ENCODE measurements at regions not wholly inside any gene's neighbourhood (a gene's known extent, or its start where the extent isn't known, plus 50 kb on each side); places are given as distances from the start of the nearest gene placed in this dataset.

- no peak for DNase-seq (ENCODE audit: insufficient read length)
- no peak for FAIRE-seq
- no peak for TF ChIP-seq POLR2A (IDR thresholded peaks at IDR 0.05; ENCODE audit: low read depth, low read length)
- TF ChIP-seq POLR2AphosphoS5 (IDR thresholded peaks at IDR 0.05; ENCODE audit: low read depth, low read length) = no peak
- TF ChIP-seq TAF1 (IDR thresholded peaks at IDR 0.05; ENCODE audit: borderline replicate concordance, low read depth, low read length) = no peak
Measured at GRCh38 chr2:150023044-150023443, 435.5 kb upstream of the MMADHC start.

GRCh38 chr2:150020937-150021673 lies 433.5 kb upstream of the MMADHC start:
- no peak for DNase-seq (ENCODE audit: insufficient read length)
- FAIRE-seq = no peak
- no peak for TF ChIP-seq POLR2A (IDR thresholded peaks at IDR 0.05; ENCODE audit: low read depth, low read length)
- TF ChIP-seq TAF1 (IDR thresholded peaks at IDR 0.05; ENCODE audit: borderline replicate concordance, low read depth, low read length) = no peak
- no peak for TF ChIP-seq POLR2AphosphoS5 (IDR thresholded peaks at IDR 0.05; ENCODE audit: low read depth, low read length)

- TF ChIP-seq TAF1 (IDR thresholded peaks at IDR 0.05; ENCODE audit: borderline replicate concordance, low read depth, low read length) (no peak), POLR2A (IDR thresholded peaks at IDR 0.05; ENCODE audit: low read depth, low read length) (no peak), POLR2AphosphoS5 (IDR thresholded peaks at IDR 0.05; ENCODE audit: low read depth, low read length) (no peak)
- FAIRE-seq (no peak), DNase-seq (ENCODE audit: insufficient read length) (no peak)
Measured at GRCh38 chr2:150020221-150020620, 432.6 kb upstream of the MMADHC start.

GRCh38 chr2:150019063-150019462 lies 431.5 kb upstream of the MMADHC start:
- FAIRE-seq = no peak
- TF ChIP-seq TAF1 (IDR thresholded peaks at IDR 0.05; ENCODE audit: borderline replicate concordance, low read depth, low read length) (no peak), POLR2AphosphoS5 (IDR thresholded peaks at IDR 0.05; ENCODE audit: low read depth, low read length) (no peak), POLR2A (IDR thresholded peaks at IDR 0.05; ENCODE audit: low read depth, low read length) (no peak)
- no peak for DNase-seq (ENCODE audit: insufficient read length)

GRCh38 chr2:150012986-150013385 lies 425.4 kb upstream of the MMADHC start:
- DNase-seq (ENCODE audit: insufficient read length) (no peak), FAIRE-seq (no peak)
- TF ChIP-seq POLR2AphosphoS5 (IDR thresholded peaks at IDR 0.05; ENCODE audit: low read depth, low read length) (no peak), POLR2A (IDR thresholded peaks at IDR 0.05; ENCODE audit: low read depth, low read length) (no peak), TAF1 (IDR thresholded peaks at IDR 0.05; ENCODE audit: borderline replicate concordance, low read depth, low read length) (no peak)

- FAIRE-seq (no peak), DNase-seq (ENCODE audit: insufficient read length) (no peak)
- TF ChIP-seq TAF1 (IDR thresholded peaks at IDR 0.05; ENCODE audit: borderline replicate concordance, low read depth, low read length) = no peak
- no peak for TF ChIP-seq POLR2AphosphoS5 (IDR thresholded peaks at IDR 0.05; ENCODE audit: low read depth, low read length)
- no peak for TF ChIP-seq POLR2A (IDR thresholded peaks at IDR 0.05; ENCODE audit: low read depth, low read length)
Measured at GRCh38 chr2:150011161-150011730, 423.7 kb upstream of the MMADHC start.

GRCh38 chr2:150008901-150009300 lies 421.3 kb upstream of the MMADHC start:
- DNase-seq (ENCODE audit: insufficient read length) = no peak
- TF ChIP-seq POLR2AphosphoS5 (IDR thresholded peaks at IDR 0.05; ENCODE audit: low read depth, low read length) (no peak), POLR2A (IDR thresholded peaks at IDR 0.05; ENCODE audit: low read depth, low read length) (no peak), TAF1 (IDR thresholded peaks at IDR 0.05; ENCODE audit: borderline replicate concordance, low read depth, low read length) (no peak)
- FAIRE-seq = no peak

GRCh38 chr2:150007815-150008430 lies 420.3 kb upstream of the MMADHC start:
- TF ChIP-seq POLR2A (IDR thresholded peaks at IDR 0.05; ENCODE audit: low read depth, low read length) (no peak), POLR2AphosphoS5 (IDR thresholded peaks at IDR 0.05; ENCODE audit: low read depth, low read length) (no peak), TAF1 (IDR thresholded peaks at IDR 0.05; ENCODE audit: borderline replicate concordance, low read depth, low read length) (no peak)
- no peak for FAIRE-seq
- DNase-seq (ENCODE audit: insufficient read length) = no peak

- DNase-seq (ENCODE audit: insufficient read length) (no peak), FAIRE-seq (no peak)
- no peak for TF ChIP-seq TAF1 (IDR thresholded peaks at IDR 0.05; ENCODE audit: borderline replicate concordance, low read depth, low read length)
- no peak for TF ChIP-seq POLR2A (IDR thresholded peaks at IDR 0.05; ENCODE audit: low read depth, low read length)
- TF ChIP-seq POLR2AphosphoS5 (IDR thresholded peaks at IDR 0.05; ENCODE audit: low read depth, low read length) = no peak
Measured at GRCh38 chr2:150006591-150006990, 419.0 kb upstream of the MMADHC start.

GRCh38 chr2:150003544-150003943 lies 416.0 kb upstream of the MMADHC start:
- FAIRE-seq = no peak
- TF ChIP-seq TAF1 (IDR thresholded peaks at IDR 0.05; ENCODE audit: borderline replicate concordance, low read depth, low read length) (no peak), POLR2A (IDR thresholded peaks at IDR 0.05; ENCODE audit: low read depth, low read length) (no peak)

GRCh38 chr2:150001788-150002187 lies 414.2 kb upstream of the MMADHC start:
- no peak for TF ChIP-seq TAF1 (IDR thresholded peaks at IDR 0.05; ENCODE audit: borderline replicate concordance, low read depth, low read length)
- TF ChIP-seq POLR2AphosphoS5 (IDR thresholded peaks at IDR 0.05; ENCODE audit: low read depth, low read length) = no peak
- TF ChIP-seq POLR2A (IDR thresholded peaks at IDR 0.05; ENCODE audit: low read depth, low read length) = no peak
- DNase-seq (ENCODE audit: insufficient read length) (no peak), FAIRE-seq (no peak)

More at GRCh38 chr2:150003544-150003943, 416.0 kb upstream of the MMADHC start:
- DNase-seq (ENCODE audit: insufficient read length) = no peak

GRCh38 chr2:149996901-149997300 lies 409.3 kb upstream of the MMADHC start:
- FAIRE-seq (no peak), DNase-seq (ENCODE audit: insufficient read length) (no peak)
- TF ChIP-seq TAF1 (IDR thresholded peaks at IDR 0.05; ENCODE audit: borderline replicate concordance, low read depth, low read length) = no peak
- TF ChIP-seq POLR2A (IDR thresholded peaks at IDR 0.05; ENCODE audit: low read depth, low read length) = no peak
